HepG2 (cell line): ENCODE measurements at regions not wholly inside any gene's neighbourhood (a gene's known extent, or its start where the extent isn't known, plus 50 kb on each side); places are given as distances from the start of the nearest gene placed in this dataset.

Experiments used
- CTCF ChIP-seq: sonication (generic); formaldehyde crosslinking; IDR thresholded peaks from 2 replicates; pipeline ENCODE4 v1.5.0; 2020; ENCODE audit warnings: mild to moderate bottlenecking, missing genetic modification reagents, moderate library complexity
- TAF15 ChIP-seq: fragments of 200-400 bp; formaldehyde crosslinking; IDR thresholded peaks from one replicate; pipeline ENCODE4 v1.6.1; 2018; ENCODE audit warnings: mild to moderate bottlenecking, low read depth, low read length; ENCODE audit not compliant: poor library complexity, severe bottlenecking
- ZMYM3 ChIP-seq: sonication (generic); formaldehyde crosslinking; IDR thresholded peaks from 2 replicates; pipeline ENCODE4 v1.5.1; 2020; ENCODE audit warnings: mild to moderate bottlenecking, missing genetic modification reagents

- no peak for TF ChIP-seq TAF15
- no peak for TF ChIP-seq ZMYM3 (CRISPR knock-in tag)
- TF ChIP-seq CTCF (CRISPR knock-in tag), result no peak
These were observed 999.2 kb upstream of the CRIM1 start for GRCh38 chr2:35356332-35356731.
